NCI-H526 (cell line): ENCODE measurements at regions not wholly inside any gene's neighbourhood (a gene's known extent, or its start where the extent isn't known, plus 50 kb on each side); places are given as distances from the start of the nearest gene placed in this dataset.

Experiments
- DNase-seq, 2 experiments: peaks; one replicate each; lab custom pipeline; 2025; lab: John Stamatoyannopoulos, UW

GRCh38 chr2:198408171-198408570 lies 603.8 kb downstream of the PLCL1 start:
- DNase-seq, result no peak

DNA sequence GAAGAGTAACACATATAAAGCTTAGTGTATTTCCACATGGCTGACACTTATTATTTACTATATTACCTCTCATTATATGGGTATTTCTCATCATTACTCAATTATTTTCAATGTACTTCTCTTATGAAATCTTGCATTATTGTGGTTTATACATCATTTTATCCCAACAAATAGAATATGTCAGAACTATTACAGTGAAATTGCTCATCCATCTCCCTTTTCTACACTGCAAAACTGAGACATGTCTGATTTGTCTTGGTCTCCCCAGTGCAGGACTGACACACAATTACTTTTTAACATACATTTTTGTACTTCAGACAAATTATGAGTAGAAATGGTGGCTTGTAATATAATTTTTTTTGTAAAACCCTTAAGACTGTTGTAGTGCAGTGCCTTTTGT lies 600.9 kb downstream of the PLCL1 start:
- DNase-seq, result no peak

GRCh38 chr2:198401644-198402043 lies 597.3 kb downstream of the PLCL1 start:
- DNase-seq, result no peak

DNA sequence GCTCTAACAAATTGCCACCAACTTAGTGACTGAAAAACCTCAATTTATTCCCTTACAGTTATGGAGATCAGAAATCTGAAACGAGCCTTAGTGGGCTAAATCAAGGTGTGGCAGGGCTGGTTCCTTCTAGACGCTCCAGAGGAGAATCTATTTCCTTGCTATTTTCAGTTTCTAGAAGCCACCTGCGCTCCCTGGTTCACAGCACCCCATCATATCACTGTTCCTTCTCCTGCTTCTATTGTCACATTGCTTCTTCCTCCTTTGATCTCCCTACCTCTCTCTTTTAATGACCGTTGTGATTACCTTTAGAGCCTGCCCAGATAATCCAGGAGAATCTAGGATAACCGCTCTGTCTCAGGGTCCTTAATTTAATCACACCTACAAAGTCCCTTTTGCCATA lies 596.6 kb downstream of the PLCL1 start:
- DNase-seq, result no peak

- DNase-seq, result no peak
These were observed 589.8 kb downstream of the PLCL1 start for GRCh38 chr2:198394208-198394607.

- DNase-seq, result peak; percentile 96 to 99
These were observed 586.3 kb downstream of the PLCL1 start for GRCh38 chr2:198390670-198391069.

- DNase-seq, result no peak
These were observed 583.3 kb downstream of the PLCL1 start for GRCh38 chr2:198387677-198388076.

GRCh38 chr2:198385856-198386255 lies 581.5 kb downstream of the PLCL1 start:
- no peak for DNase-seq

- no peak for DNase-seq
These were observed 580.9 kb downstream of the PLCL1 start for GRCh38 chr2:198385326-198385725.

DNA sequence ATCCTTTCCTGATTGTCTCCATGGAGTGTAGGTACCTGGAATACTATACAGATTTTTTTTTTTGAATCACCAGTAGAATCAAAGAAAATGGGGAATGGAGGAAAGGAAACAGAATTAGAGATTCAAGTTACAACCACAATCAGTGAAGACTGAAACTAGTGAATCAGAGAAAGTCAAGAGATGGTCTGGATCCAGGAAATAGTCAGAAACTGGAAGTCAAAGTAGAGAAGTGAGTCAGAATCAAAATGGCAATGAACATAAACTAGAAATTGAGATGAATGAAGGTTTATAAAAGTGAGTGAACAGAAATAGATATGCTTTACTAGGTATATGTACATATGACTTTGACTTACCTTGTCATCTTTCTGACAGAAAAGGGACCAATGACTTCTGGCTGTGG lies 579.0 kb downstream of the PLCL1 start:
- DNase-seq, result no peak

- no peak for DNase-seq
These were observed 578.4 kb downstream of the PLCL1 start for GRCh38 chr2:198382811-198383210.

GRCh38 chr2:198376677-198377076 lies 572.3 kb downstream of the PLCL1 start:
- DNase-seq, result no peak

DNA sequence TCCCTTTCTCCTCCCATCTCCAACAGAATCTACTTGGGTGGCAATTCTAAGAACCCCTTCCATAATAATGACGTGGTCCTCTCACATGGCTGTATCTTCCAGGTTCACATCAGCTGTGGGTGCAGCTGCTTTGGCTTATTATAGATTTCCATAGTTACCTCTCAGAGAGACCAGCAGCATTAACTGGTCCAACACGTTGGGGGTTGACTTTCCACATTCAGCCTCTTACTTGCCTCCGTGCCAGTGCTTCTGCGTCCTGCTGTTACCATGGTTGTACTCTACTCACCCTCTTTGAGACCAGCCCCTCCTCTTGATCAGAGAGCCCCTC lies 570.7 kb downstream of the PLCL1 start:
- peak; percentile 89 to 96 for DNase-seq

GRCh38 chr2:198374375-198375082 lies 570.1 kb downstream of the PLCL1 start:
- peak; percentile 92 to 96 for DNase-seq

DNA sequence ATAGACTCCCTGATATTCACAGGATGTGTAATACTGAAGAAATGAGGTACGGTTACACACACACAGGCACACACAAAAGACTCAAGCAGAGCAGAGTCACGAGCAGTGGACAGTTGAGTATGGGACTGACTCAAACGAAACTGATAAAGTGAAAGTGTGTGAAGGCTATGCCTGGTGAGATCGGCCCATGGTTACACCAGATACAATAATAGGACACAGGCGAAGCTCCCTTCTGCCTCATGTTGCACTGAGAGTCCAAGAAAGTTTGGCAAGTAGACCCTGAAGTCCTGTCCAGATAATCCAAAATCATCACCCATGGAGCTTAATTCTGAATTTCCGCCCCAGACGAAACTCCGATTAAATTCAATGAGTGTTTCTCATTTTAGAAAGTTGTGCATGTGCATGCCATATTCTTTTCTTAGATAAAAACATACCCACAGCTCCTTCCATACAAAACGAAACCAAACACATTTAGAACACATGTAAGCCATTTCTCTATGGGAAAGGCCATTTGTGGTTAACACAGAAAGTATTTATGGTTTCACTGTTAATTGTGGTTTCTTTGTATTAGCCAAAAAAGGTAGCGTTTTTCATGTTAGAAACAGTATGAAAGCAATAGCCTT lies 567.6 kb downstream of the PLCL1 start:
- peak; percentile 59 to 64 for DNase-seq

DNA sequence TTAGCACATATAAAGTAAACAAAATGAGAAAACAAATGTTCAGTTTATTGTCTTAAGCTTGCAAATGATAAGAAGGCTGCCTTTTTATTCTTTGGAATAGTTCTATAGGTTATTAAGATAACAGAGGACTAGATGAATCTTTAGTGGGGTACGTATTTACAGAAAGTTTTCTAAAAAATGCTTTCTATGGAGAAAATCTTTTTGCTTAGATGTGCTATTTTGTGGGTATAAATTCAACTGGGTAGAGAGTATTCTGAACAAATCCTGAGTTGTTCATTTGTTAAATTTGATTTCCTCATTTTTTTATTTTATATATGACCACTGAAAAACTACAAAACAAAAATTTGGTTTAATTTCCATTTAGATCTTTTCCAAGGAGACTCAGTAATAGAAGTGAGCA lies 566.9 kb downstream of the PLCL1 start:
- DNase-seq, result no peak

- no peak for DNase-seq
These were observed 563.7 kb downstream of the PLCL1 start for GRCh38 chr2:198368089-198368488.

DNA sequence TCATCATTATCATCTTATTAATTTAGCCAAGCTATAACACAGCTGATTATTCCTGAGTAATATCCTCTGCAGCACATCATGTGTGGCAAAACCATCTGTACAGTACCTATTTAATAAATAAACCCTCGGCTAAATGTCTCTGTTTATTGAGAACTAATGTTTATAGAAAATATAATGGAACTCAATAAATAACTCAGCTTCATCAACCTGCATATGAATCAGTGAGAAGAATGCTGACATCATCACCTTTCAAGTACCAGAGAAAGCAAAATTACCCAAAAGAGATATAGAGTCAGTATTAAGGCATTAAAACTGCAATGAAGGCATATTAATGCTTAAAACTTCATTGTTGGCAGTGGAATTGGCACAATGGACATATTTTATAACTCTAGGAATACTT lies 558.3 kb downstream of the PLCL1 start:
- DNase-seq, result no peak

DNA sequence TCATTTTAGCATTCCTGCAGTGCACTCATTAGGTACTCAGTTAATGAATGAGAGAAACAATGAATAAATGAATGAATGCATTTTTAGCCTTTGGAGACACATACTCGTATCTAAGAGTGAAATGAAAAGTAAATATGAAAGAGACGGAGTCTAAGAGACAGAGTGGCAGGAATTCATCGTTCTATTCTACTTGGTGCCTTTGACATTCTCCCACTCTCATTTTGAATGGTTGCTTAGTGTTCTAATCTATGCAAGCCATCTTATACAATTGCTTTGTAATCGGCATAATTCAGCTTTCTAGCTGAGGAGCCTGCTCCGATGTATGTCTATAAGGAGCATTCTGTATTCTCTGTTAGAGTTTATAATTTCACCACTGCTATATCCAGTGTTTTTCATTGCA lies 554.9 kb downstream of the PLCL1 start:
- DNase-seq, result no peak

DNA sequence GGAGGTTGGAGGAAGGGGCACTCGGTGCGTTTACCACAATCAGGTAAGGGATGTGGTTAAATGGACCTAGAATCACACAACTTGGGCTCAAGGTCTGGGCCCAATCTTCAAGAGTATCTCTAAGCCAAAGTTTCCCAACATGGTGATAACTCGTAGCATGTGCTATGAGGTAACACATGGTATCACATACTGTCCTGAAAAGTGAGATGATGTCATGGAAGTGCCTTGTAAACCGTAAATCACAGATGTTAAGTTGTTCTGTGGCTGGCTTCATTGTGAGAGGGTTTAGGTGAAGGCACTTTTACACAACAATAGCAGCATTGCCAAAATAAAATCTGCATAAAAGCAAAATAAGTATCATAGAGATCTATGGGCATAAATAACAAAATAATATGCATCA lies 551.8 kb downstream of the PLCL1 start:
- no peak for DNase-seq

DNA sequence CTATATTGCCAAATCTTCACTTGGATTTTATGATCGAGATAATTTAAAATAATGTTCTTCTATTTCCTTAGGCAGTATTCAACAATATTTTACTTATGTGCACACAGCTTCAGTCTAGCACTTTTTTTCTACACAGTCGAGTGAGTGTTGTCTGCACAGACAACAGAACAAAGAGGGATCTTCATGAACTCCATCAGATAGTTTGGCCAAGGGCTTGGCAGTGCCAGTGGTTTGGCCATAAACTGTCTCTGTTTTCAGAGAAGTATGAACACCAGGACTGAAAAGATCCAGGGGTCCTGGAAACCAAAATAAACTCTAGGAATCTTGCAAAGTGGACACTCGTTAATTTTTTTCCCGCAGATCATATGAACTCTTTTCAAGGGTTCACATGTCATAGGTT lies 547.3 kb downstream of the PLCL1 start:
- no peak for DNase-seq

DNA sequence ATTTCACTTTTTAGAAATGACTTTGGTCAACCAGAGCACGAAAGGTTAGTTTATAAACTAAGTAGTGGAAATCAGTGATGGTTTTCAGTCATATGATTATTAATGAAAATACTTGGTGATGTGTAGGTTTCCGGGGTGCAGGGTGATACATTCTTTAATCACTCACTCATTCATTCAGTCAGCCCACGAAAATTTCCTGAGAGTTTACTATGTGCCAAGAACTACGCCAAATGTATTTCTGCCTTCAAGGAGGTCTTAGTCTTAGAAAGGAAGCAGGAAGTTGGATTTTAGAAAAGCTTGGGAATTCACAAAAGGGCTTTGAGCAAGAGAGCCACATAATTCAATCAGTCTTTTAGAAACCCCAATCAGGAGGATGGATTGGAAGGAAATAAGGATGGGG lies 543.6 kb downstream of the PLCL1 start:
- DNase-seq, result no peak

- no peak for DNase-seq
These were observed 543.0 kb downstream of the PLCL1 start for GRCh38 chr2:198347349-198347748.

GRCh38 chr2:198343471-198343870 lies 539.1 kb downstream of the PLCL1 start:
- DNase-seq, result no peak
